ENCODE measurements at regions not wholly inside any gene's neighbourhood (a gene's known extent, or its start where the extent isn't known, plus 50 kb on each side); places are given as distances from the start of the nearest gene placed in this dataset.

DNA sequence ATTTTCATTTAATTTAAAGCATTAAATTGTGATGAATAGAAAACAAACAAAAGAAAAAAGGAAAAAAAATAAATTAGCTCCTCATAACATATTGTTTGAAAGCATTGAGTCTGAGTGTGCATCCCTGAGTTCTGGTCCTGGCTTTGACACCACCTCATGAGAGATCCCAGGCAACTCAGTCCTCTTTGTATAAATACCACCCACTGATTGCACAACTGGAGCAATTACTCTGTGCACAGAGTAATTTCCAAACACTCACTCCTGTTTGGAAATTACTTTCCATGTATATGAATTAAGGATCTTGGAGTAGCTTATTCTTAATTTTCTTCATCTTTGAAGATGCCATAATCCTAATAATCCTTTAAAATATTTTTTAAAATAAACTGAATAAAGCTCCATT, 59.4 kb upstream of the C5orf46 start:
- DNase-seq (ENCODE audit: low read depth in 2 of 2), result no peak

DNA sequence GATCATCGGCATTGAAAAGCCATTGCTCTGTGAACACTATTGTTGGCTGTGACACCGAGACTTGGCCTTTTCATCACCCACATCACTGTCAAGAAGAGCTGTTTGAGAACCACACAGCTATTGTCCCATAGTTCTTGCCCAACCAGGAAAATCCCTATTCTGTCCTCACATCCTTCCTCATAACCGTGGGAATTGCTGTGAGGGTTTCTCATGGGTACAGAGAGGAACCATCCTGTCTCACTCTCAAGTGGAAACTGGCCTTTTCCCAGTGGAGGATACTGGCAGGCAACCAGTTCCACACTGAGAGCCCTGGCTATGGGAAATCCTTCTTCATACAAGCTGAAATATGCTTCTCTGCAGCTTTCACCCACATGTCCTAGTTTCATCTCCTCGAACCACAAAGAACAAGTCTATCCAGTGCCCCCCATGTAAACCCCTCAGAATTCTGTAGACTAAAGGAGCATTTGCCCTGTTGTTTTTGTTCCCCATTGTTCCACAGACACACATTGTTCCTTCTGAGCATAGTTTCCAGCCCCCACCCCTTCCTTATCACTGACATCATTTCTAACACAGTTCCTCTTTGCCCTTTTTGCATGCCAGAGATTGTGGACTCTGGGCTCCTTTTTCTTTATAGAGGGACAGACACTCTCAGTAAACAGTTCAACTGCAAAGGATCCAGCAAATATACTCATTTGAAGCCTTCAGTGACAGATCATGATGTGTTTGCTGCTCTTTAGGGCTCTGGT, 57.8 kb upstream of the C5orf46 start:
- peak; percentile 43 to 92 for DNase-seq (ENCODE audit: low read depth in 2 of 2)

DNA sequence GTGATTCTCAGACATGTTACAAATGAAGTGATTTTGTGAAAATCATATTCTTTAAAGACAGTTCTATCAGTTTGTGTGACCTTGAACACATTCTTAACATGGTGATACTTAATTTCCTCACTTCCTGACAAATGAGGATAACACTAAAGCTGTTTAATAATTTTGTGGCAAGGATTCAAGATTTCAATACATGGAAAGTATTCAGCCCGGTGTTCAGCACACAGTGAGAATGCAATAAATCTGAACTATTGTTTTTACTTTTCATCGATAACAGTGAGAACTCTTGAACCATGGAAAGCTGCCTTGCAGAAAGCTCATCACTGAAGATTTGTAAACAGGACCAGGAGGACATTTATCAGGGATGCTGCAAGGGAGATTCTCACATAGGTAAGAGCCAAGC, 57.1 kb upstream of the C5orf46 start:
- DNase-seq (ENCODE audit: low read depth in 2 of 2), result peak in 1 of 2 donors; percentile 70

DNA sequence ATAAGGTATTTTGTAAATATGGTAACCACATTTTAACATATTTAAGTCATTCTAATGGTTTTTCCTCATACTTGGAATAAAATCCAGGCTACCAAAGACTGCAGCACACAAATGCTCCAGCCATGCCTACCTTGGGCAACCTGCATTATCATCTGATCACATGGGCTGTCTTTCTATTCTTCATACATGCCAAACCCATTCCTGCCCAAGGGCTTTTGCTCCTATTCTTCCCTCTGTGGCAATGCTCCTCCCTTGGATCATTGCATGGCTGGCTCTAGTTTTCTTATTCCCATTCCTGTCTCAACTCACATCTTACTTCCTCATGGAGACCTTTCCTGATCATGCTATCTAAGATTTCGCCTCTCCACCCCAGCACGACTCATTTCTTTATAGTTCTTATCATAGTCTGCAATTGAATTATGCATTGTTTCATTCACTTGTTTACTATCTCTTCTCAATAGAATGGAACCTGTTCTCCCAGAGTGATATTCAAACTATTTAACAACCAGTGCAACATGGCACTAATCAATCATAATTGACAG, 54.9 kb upstream of the C5orf46 start:
- no peak for DNase-seq (ENCODE audit: low read depth in 2 of 2)

DNA sequence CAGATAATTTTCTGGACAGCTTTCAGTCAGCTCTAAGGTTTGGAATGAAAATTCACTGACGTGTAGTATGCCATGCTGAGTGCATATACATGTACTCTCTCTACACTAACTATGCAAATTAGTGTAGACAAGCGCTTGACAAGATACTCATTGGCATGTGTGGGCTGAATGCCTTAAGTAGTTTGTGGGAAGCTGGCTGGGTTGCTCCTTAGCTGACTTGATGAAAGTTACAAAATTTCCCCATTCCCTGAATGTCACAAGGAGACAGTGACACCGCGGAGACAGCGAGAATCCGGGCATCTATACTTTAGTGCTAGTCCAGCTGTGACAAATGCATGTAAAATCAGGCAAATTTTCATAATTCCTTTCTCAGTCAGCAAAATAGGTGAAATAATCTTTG, 51.6 kb upstream of the C5orf46 start:
- DNase-seq (ENCODE audit: low read depth in 2 of 2), result no peak

DNA sequence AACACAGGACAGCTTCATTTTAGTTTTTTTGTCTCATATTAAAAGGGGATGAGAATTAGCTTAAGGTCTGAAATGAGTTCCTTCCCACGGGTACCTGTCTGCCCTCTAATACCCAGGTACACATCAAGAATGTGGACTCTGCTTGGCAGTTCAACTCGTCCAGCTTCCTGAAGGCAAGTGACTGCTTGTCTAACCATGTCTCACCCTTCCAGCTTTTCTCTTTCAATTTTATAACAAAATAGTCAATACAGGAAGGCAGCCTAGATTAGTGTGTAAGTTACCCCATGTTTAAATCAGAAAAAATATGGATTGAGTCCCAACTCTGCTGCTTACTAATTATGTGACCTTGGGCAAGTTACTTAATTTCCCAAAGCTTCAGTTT, 50.5 kb upstream of the C5orf46 start:
- no peak for DNase-seq (ENCODE audit: low read depth in 2 of 2)

DNA sequence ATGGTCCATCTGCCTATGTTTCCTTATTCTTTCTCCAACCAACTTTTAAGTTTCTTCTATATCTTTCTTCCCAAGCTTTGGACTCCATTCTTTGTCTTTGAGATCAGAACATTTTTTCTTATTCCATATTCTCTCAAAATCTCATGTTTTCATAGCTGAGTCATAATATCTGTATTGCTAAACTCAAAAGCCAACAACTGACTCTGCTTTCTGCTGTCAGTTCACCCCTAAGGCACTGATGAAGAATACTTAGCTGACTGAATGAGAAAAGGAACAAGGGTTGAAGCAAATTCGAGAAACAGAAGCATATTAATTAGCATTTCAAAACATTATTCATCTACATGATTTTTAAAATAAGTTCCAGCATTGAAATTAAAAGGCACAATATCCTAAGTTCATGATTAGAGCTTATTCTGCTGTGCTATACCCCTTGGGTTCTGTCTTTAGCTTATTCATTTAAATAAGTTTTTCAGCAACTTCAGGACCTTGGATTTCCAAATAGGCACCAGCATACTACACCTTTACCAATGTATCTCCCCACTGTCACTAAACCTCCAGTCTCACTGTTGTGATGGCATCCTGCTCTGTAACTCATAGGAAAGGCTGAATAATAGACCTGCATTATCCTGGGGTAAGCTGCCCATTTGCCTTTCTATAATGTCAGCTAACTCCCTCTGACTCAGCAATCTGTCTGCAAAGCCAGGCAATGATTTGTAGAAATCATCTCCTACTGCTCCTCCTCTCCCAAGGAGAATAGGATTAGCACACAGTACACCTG, 49.9 kb upstream of the C5orf46 start:
- DNase-seq (ENCODE audit: low read depth in 2 of 2), result peak in 1 of 2 donors; percentile 10

All from lung microvascular endothelial cell (primary cell).